ENCODE measurements at regions not wholly inside any gene's neighbourhood (a gene's known extent, or its start where the extent isn't known, plus 50 kb on each side); places are given as distances from the start of the nearest gene placed in this dataset.

- DNase-seq (ENCODE audit: low read depth, low spot score), result no peak
- TF ChIP-seq, protein P1, sequence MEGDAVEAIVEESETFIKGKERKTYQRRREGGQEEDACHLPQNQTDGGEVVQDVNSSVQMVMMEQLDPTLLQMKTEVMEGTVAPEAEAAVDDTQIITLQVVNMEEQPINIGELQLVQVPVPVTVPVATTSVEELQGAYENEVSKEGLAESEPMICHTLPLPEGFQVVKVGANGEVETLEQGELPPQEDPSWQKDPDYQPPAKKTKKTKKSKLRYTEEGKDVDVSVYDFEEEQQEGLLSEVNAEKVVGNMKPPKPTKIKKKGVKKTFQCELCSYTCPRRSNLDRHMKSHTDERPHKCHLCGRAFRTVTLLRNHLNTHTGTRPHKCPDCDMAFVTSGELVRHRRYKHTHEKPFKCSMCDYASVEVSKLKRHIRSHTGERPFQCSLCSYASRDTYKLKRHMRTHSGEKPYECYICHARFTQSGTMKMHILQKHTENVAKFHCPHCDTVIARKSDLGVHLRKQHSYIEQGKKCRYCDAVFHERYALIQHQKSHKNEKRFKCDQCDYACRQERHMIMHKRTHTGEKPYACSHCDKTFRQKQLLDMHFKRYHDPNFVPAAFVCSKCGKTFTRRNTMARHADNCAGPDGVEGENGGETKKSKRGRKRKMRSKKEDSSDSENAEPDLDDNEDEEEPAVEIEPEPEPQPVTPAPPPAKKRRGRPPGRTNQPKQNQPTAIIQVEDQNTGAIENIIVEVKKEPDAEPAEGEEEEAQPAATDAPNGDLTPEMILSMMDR (IDR thresholded peaks at IDR 0.05; ENCODE audit: insufficient read depth, low read length, missing control alignments), result no peak
- POLR2A ChIA-PET, result no interaction called here
- H3K4me3 ChIP-seq (ENCODE audit: low read depth, low read length), result no peak overlapping the region
- CTCF ChIA-PET, result interaction anchor here (0.5 kb wide), 1 partner anchor 418 kb away, joined by 3 read pairs; no protein-coding TSS in a partner anchor
Measured at GRCh38 chr6:15853259-15853658, 190.4 kb upstream of the DTNBP1 start.

GRCh38 chr6:15852289-15852688, 189.5 kb upstream of the DTNBP1 start:
- CTCF ChIA-PET, result no interaction called here
- POLR2A ChIA-PET, result no interaction called here
- H3K4me3 ChIP-seq (ENCODE audit: low read depth, low read length), result no peak overlapping the region
- TF ChIP-seq, protein P1 (IDR thresholded peaks at IDR 0.05; ENCODE audit: insufficient read depth, low read length, missing control alignments), result no peak
- DNase-seq (ENCODE audit: low read depth, low spot score), result no peak

DNA sequence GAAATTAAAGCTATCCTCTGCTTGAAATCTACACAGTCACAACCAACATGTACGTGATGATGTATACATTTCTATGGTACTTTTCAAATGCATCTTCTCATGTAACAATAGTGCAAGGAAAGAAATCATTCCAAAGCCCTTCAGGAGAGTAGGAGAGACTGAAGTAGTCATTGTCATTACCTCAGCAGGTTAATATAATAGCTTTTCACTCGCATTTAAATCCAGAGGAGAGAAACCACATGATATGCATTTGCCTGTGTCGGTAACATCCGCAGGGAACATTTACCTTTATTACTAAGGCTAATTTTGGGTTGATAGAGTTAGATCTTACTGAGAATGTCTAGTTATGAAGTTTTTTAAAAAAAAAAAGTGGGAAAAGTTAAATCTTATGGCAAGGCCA, 186.6 kb upstream of the DTNBP1 start:
- TF ChIP-seq, protein P1 (IDR thresholded peaks at IDR 0.05; ENCODE audit: insufficient read depth, low read length, missing control alignments), result no peak
- no peak for DNase-seq (ENCODE audit: low read depth, low spot score)
- POLR2A ChIA-PET, result no interaction called here
- H3K4me3 ChIP-seq (ENCODE audit: low read depth, low read length), result no peak overlapping the region
- CTCF ChIA-PET, result no interaction called here

GRCh38 chr6:15845492-15845891, 182.7 kb upstream of the DTNBP1 start:
- ChIA-PET CTCF (interaction anchor here (0.7 kb wide), 1 partner anchor 338 kb away, joined by 3 read pairs; no protein-coding TSS in a partner anchor), POLR2A (no interaction called here)
- H3K4me3 ChIP-seq (ENCODE audit: low read depth, low read length), result no peak overlapping the region
- DNase-seq (ENCODE audit: low read depth, low spot score), result no peak
- TF ChIP-seq, protein P1 (IDR thresholded peaks at IDR 0.05; ENCODE audit: insufficient read depth, low read length, missing control alignments), result no peak

- TF ChIP-seq, protein P1 (IDR thresholded peaks at IDR 0.05; ENCODE audit: insufficient read depth, low read length, missing control alignments), result no peak
- no peak overlapping the region for H3K4me3 ChIP-seq (ENCODE audit: low read depth, low read length)
- DNase-seq (ENCODE audit: low read depth, low spot score), result no peak
- POLR2A ChIA-PET, result no interaction called here
- CTCF ChIA-PET, result no interaction called here
Measured at GRCh38 chr6:15843764-15844163, 180.9 kb upstream of the DTNBP1 start.

DNA sequence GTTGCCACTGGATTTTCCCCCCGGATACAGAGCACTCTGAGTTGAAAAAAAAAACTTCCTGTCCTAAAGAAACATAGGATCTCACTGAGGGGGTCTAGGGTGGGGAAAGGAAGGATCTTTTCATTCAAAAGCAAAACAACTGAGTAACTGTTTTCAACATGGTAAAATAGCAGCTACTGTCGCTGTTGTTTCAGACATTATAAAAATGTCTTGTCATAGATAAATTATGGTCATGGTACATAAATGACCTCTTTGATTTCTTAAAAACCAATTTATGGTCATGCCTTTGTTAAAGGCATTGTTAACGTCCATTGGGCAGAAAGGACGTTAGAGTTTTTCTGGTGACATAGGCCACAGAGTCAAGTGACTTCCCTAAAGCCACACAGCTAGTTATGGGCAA, 180.4 kb upstream of the DTNBP1 start:
- ChIA-PET POLR2A (no interaction called here), CTCF (no interaction called here)
- TF ChIP-seq, protein P1 (IDR thresholded peaks at IDR 0.05; ENCODE audit: insufficient read depth, low read length, missing control alignments), result no peak

More for the DNA sequence above, 180.4 kb upstream of the DTNBP1 start:
- no peak for DNase-seq (ENCODE audit: low read depth, low spot score)
- H3K4me3 ChIP-seq (ENCODE audit: low read depth, low read length), result no peak overlapping the region

Data from AG04449 (cell line).